Activated T-cell treated with anti-CD3 and anti-CD28 coated beads for 48 hours (primary cell): ENCODE measurements at regions not wholly inside any gene's neighbourhood (a gene's known extent, or its start where the extent isn't known, plus 50 kb on each side); places are given as distances from the start of the nearest gene placed in this dataset.
A peak's percentile ranks its signal among the peaks of the same experiment; 100 is the strongest.
"Not testable (repeated sequence)": the region's sequence is repeated elsewhere in the genome, so short reads cannot be mapped to it uniquely, and the experiment has no call there.

ENCODE experiments used
- DNase-seq: peaks from one replicate; pipeline ENCODE4 v3.0.0-alpha.2; 2020; ENCODE audit warnings: low read depth

- DNase-seq: not testable (repeated sequence)
Observed at GRCh38 chr1:144516172-144516571, 54.7 kb upstream of the NBPF15 start.

- not testable (repeated sequence) for DNase-seq
Observed at GRCh38 chr1:144516906-144517305, 55.4 kb upstream of the NBPF15 start.

- not testable (repeated sequence) for DNase-seq
Observed at GRCh38 chr1:144518439-144518838, 57.0 kb upstream of the NBPF15 start.

- not testable (repeated sequence) for DNase-seq
Observed at GRCh38 chr1:144519528-144520189, 58.2 kb upstream of the NBPF15 start.

GRCh38 chr1:144523661-144524407 lies 62.4 kb upstream of the NBPF15 start:
- peak; percentile 53 for DNase-seq

GRCh38 chr1:144532156-144532607 lies 60.5 kb upstream of the PPIAL4F start:
- DNase-seq: not testable (repeated sequence)

- not testable (repeated sequence) for DNase-seq
Observed at GRCh38 chr1:144533480-144533879, 59.2 kb upstream of the PPIAL4F start.

GRCh38 chr1:144534286-144534685 lies 58.4 kb upstream of the PPIAL4F start:
- not testable (repeated sequence) for DNase-seq

GRCh38 chr1:144536677-144537076 lies 56.0 kb upstream of the PPIAL4F start:
- DNase-seq: not testable (repeated sequence)

- DNase-seq: not testable (repeated sequence)
Observed at GRCh38 chr1:144537234-144537633, 55.5 kb upstream of the PPIAL4F start.

- not testable (repeated sequence) for DNase-seq
Observed at GRCh38 chr1:144538736-144539135, 54.0 kb upstream of the PPIAL4F start.

GRCh38 chr1:144539191-144539960 lies 53.3 kb upstream of the PPIAL4F start:
- DNase-seq: not testable (repeated sequence)
